ENCODE measurements at regions not wholly inside any gene's neighbourhood (a gene's known extent, or its start where the extent isn't known, plus 50 kb on each side); places are given as distances from the start of the nearest gene placed in this dataset.

GRCh38 chr5:18403141-18403540, 768.9 kb downstream of the TAF11L14 start:
- 0% methylated on average over 1 of the region's 1 CpG for WGBS, 2 experiments (ENCODE audit: low coverage in 1 of 2, low lambda C conversion rate in 2 of 2, missing lambda C conversion rate in 2 of 2)

GRCh38 chr5:18403941-18404438, 769.7 kb downstream of the TAF11L14 start:
- Histone ChIP-seq H3K4me1 (ENCODE audit: insufficient read depth) (no peaks in the 10 kb centered on the region), H3K9ac (no peak overlapping the region), H3F3A (ENCODE audit: insufficient read depth) (no peaks in the 10 kb centered on the region), H3K79me2 (ENCODE audit: insufficient read depth) (no peaks in the 10 kb centered on the region), H3K9me3 (ENCODE audit: low read depth) (no peaks in the 10 kb centered on the region), H3K4me2 (ENCODE audit: unreplicated experiment) (no peak overlapping the region), H4K20me1 (ENCODE audit: insufficient read depth) (no peaks in the 10 kb centered on the region), H3K4me3 (no peak overlapping the region), H3K9me2 (ENCODE audit: insufficient read depth) (no peaks in the 10 kb centered on the region), H3K36me3 (ENCODE audit: low read depth) (no peaks in the 10 kb centered on the region), H3K27me3 (replicated peaks; ENCODE audit: insufficient read depth) (no peaks in the 10 kb centered on the region), H3K27ac (no peak overlapping the region), H2AFZ (no peak overlapping the region)
- DNase-seq: no peak
- in situ Hi-C loops (cut with MboI): no loop called here
- TF ChIP-seq EZH2 (IDR thresholded peaks at IDR 0.05; ENCODE audit: insufficient read depth, poor library complexity, severe bottlenecking) (no peak), EZH2phosphoT487 (IDR thresholded peaks at IDR 0.05; ENCODE audit: insufficient read depth, low read depth) (no peak)
- WGBS, 2 experiments (ENCODE audit: low coverage in 1 of 2, low lambda C conversion rate in 2 of 2, missing lambda C conversion rate in 2 of 2): 17 to 20% methylated on average over 3 of the region's 3 CpGs

More at GRCh38 chr5:18403141-18403540, 768.9 kb downstream of the TAF11L14 start:
- H3K9me3 ChIP-seq (ENCODE audit: low read depth): no peaks in the 10 kb centered on the region
- H3K4me1 ChIP-seq (ENCODE audit: insufficient read depth): no peaks in the 10 kb centered on the region
- H3K4me3 ChIP-seq: no peak overlapping the region
- no peak overlapping the region for H3K4me2 ChIP-seq (ENCODE audit: unreplicated experiment)
- no peaks in the 10 kb centered on the region for H3F3A ChIP-seq (ENCODE audit: insufficient read depth)
- H3K9ac ChIP-seq: no peak overlapping the region
- no peak overlapping the region for H3K27ac ChIP-seq
- H4K20me1 ChIP-seq (ENCODE audit: insufficient read depth): no peaks in the 10 kb centered on the region
- H3K79me2 ChIP-seq (ENCODE audit: insufficient read depth): no peaks in the 10 kb centered on the region
- no peak for DNase-seq
- no peaks in the 10 kb centered on the region for H3K36me3 ChIP-seq (ENCODE audit: low read depth)
- no peaks in the 10 kb centered on the region for H3K9me2 ChIP-seq (ENCODE audit: insufficient read depth)
- TF ChIP-seq EZH2phosphoT487 (IDR thresholded peaks at IDR 0.05; ENCODE audit: insufficient read depth, low read depth) (no peak), EZH2 (IDR thresholded peaks at IDR 0.05; ENCODE audit: insufficient read depth, poor library complexity, severe bottlenecking) (no peak)
- H3K27me3 ChIP-seq (replicated peaks; ENCODE audit: insufficient read depth): no peaks in the 10 kb centered on the region
- in situ Hi-C loops (cut with MboI): no loop called here
- H2AFZ ChIP-seq: no peak overlapping the region

GRCh38 chr5:18420711-18421110, 786.5 kb downstream of the TAF11L14 start:
- no peak overlapping the region for H2AFZ ChIP-seq
- no peak overlapping the region for H3K4me2 ChIP-seq (ENCODE audit: unreplicated experiment)
- no peak overlapping the region for H3K4me3 ChIP-seq
- no peak overlapping the region for H3K27ac ChIP-seq
- TF ChIP-seq EZH2phosphoT487 (IDR thresholded peaks at IDR 0.05; ENCODE audit: insufficient read depth, low read depth) (no peak), EZH2 (IDR thresholded peaks at IDR 0.05; ENCODE audit: insufficient read depth, poor library complexity, severe bottlenecking) (no peak)
- no peaks in the 10 kb centered on the region for H3K79me2 ChIP-seq (ENCODE audit: insufficient read depth)
- H3K9me3 ChIP-seq (ENCODE audit: low read depth): no peaks in the 10 kb centered on the region
- WGBS, 2 experiments (ENCODE audit: low coverage in 1 of 2, low lambda C conversion rate in 2 of 2, missing lambda C conversion rate in 2 of 2): 3 to 8% methylated on average over 1 of the region's 1 CpG
- no peaks in the 10 kb centered on the region for H4K20me1 ChIP-seq (ENCODE audit: insufficient read depth)
- no peaks in the 10 kb centered on the region for H3K27me3 ChIP-seq (replicated peaks; ENCODE audit: insufficient read depth)
- no peaks in the 10 kb centered on the region for H3K9me2 ChIP-seq (ENCODE audit: insufficient read depth)
- H3K4me1 ChIP-seq (ENCODE audit: insufficient read depth): no peaks in the 10 kb centered on the region
- no peak for DNase-seq
- H3K9ac ChIP-seq: no peak overlapping the region
- H3K36me3 ChIP-seq (ENCODE audit: low read depth): no peaks in the 10 kb centered on the region
- in situ Hi-C loops (cut with MboI): no loop called here
- H3F3A ChIP-seq (ENCODE audit: insufficient read depth): no peaks in the 10 kb centered on the region

GRCh38 chr5:18433336-18433735, 799.1 kb downstream of the TAF11L14 start:
- TF ChIP-seq EZH2phosphoT487 (IDR thresholded peaks at IDR 0.05; ENCODE audit: insufficient read depth, low read depth) (no peak), EZH2 (IDR thresholded peaks at IDR 0.05; ENCODE audit: insufficient read depth, poor library complexity, severe bottlenecking) (no peak)
- Histone ChIP-seq H3K79me2 (ENCODE audit: insufficient read depth) (no peaks in the 10 kb centered on the region), H3K27ac (no peak overlapping the region), H4K20me1 (ENCODE audit: insufficient read depth) (no peaks in the 10 kb centered on the region), H3K27me3 (replicated peaks; ENCODE audit: insufficient read depth) (no peaks in the 10 kb centered on the region), H3K4me2 (ENCODE audit: unreplicated experiment) (no peak overlapping the region), H3K9me3 (ENCODE audit: low read depth) (no peaks in the 10 kb centered on the region), H2AFZ (no peak overlapping the region), H3F3A (ENCODE audit: insufficient read depth) (no peaks in the 10 kb centered on the region), H3K4me1 (ENCODE audit: insufficient read depth) (no peaks in the 10 kb centered on the region), H3K4me3 (no peak overlapping the region), H3K36me3 (ENCODE audit: low read depth) (no peaks in the 10 kb centered on the region), H3K9me2 (ENCODE audit: insufficient read depth) (no peaks in the 10 kb centered on the region), H3K9ac (no peak overlapping the region)
- DNase-seq: no peak
- in situ Hi-C loops (cut with MboI): no loop called here

- Histone ChIP-seq H3K36me3 (ENCODE audit: low read depth) (no peaks in the 10 kb centered on the region), H3F3A (ENCODE audit: insufficient read depth) (no peaks in the 10 kb centered on the region), H3K4me3 (no peak overlapping the region), H3K9ac (no peak overlapping the region), H3K9me2 (ENCODE audit: insufficient read depth) (no peaks in the 10 kb centered on the region), H3K9me3 (ENCODE audit: low read depth) (no peaks in the 10 kb centered on the region), H2AFZ (no peak overlapping the region), H3K4me1 (ENCODE audit: insufficient read depth) (no peaks in the 10 kb centered on the region), H3K4me2 (ENCODE audit: unreplicated experiment) (no peak overlapping the region), H4K20me1 (ENCODE audit: insufficient read depth) (no peaks in the 10 kb centered on the region), H3K27ac (no peak overlapping the region), H3K79me2 (ENCODE audit: insufficient read depth) (no peaks in the 10 kb centered on the region), H3K27me3 (replicated peaks; ENCODE audit: insufficient read depth) (no peaks in the 10 kb centered on the region)
- 0 to 3% methylated on average over 1 of the region's 1 CpG for WGBS, 2 experiments (ENCODE audit: low coverage in 1 of 2, low lambda C conversion rate in 2 of 2, missing lambda C conversion rate in 2 of 2)
- in situ Hi-C loops (cut with MboI): no loop called here
- TF ChIP-seq EZH2 (IDR thresholded peaks at IDR 0.05; ENCODE audit: insufficient read depth, poor library complexity, severe bottlenecking): no peak
- DNase-seq: no peak
Measured at GRCh38 chr5:18438126-18438525, 803.9 kb downstream of the TAF11L14 start.
